ENCODE measurements at regions not wholly inside any gene's neighbourhood (a gene's known extent, or its start where the extent isn't known, plus 50 kb on each side); places are given as distances from the start of the nearest gene placed in this dataset.

DNA sequence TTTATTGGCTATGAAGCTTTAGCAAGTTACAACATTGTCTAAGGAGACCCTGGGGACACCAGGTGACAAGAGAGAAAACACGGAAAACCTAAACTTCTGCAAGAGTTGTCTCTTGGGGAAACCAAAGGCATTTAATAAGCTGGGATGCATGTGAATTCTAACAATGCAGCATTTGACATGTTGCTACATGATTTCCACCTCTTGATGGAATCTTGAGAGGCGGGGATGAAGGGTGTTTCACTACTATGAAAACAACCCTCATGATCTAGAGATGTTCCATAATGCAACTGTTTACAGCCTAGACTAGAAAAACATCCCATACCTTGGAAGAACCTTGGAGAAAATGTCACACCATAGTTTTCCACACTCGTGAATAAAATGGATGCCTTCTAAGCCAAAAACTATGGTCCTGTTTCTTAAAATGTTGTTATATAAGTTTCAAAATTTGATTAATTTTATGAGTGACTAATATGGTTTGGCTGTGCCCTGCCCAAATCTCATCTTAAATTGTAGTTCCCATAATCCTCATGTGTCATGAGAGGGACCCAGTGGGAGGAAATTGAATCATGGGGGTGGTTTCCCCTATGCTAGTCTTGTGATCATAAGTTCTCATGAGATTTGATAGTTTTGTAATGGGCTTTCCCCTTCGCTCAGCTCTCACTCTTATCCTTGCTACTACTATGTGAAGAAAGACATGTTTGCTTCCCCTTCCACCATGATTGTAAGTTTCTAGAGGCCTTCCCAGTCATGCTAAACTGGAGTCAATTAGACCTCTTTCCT, 164.6 kb downstream of the TNFSF13B start:
- Histone ChIP-seq H3K9ac (ENCODE audit: insufficient read depth in 1 of 2, low read depth in 2 of 2, low read length in 2 of 2) (no peak overlapping the region), H3K4me1 (replicated peaks in 1 of 2; ENCODE audit: control insufficient read depth in 2 of 2, insufficient read depth in 2 of 2, low read length in 2 of 2) (no peaks in the 10 kb centered on the region), H3K4me2 (ENCODE audit: insufficient read depth, low read length) (no peak overlapping the region), H3K9me1 (ENCODE audit: control insufficient read depth, insufficient read depth, low read length) (no peaks in the 10 kb centered on the region), H2AFZ (ENCODE audit: low read depth, low read length) (no peak overlapping the region), H3K27ac (ENCODE audit: extremely low read depth, low read depth, low read length) (no peak overlapping the region), H3K4me3 (no peak overlapping the region), H3K27me3 (ENCODE audit: control insufficient read depth in 2 of 2, insufficient read depth in 2 of 2, low read length in 2 of 2) (no peaks in the 10 kb centered on the region), H4K20me1 (replicated peaks; ENCODE audit: control insufficient read depth, insufficient read depth, low read length) (no peaks in the 10 kb centered on the region), H3K79me2 (ENCODE audit: control insufficient read depth, insufficient read depth, low read length) (no peaks in the 10 kb centered on the region), H3K9me3 (replicated peaks; ENCODE audit: control insufficient read depth, insufficient read depth, low read depth, low read length) (no peaks in the 10 kb centered on the region), H3K36me3 (ENCODE audit: control insufficient read depth, insufficient read depth, low read length) (no peaks in the 10 kb centered on the region)
- ChIA-PET POLR2A (no interaction called here), CTCF (ENCODE audit: low intra/inter-chr PET ratio) (no interaction called here)
- no TSS peak for BruUV-seq (replicated peaks)
- in situ Hi-C loops (cut with MboI): no loop called here
- 35% methylated on average over 4 of the region's 4 CpGs for WGBS (ENCODE audit: insufficient coverage, low coverage, missing lambda C conversion rate)
- ATAC-seq (no peak), DNase-seq (ENCODE audit: extremely low read depth in 1 of 4, low spot score in 3 of 4) (no peak), FAIRE-seq (no peak)
- intact Hi-C loops (cut with micrococcal nuclease): no loop called here
- TF ChIP-seq ZNF146 (CRISPR knock-in tag; IDR thresholded peaks at IDR 0.05; ENCODE audit: unreplicated experiment) (no peak), HES1 (IDR thresholded peaks at IDR 0.05; ENCODE audit: low read depth) (no peak), NONO (IDR thresholded peaks at IDR 0.05; ENCODE audit: low read depth in 2 of 2, low read length in 1 of 2) (no peak), CBX5 (IDR thresholded peaks at IDR 0.05; ENCODE audit: borderline replicate concordance, low read depth) (no peak), DDX20 (tag; IDR thresholded peaks at IDR 0.05; ENCODE audit: low read depth) (no peak), ZNF395 (CRISPR knock-in tag; IDR thresholded peaks at IDR 0.05) (no peak), L3MBTL2 (IDR thresholded peaks at IDR 0.05) (no peak), ZNF717 (CRISPR knock-in tag; IDR thresholded peaks at IDR 0.05) (no peak), CBX1 (IDR thresholded peaks at IDR 0.05; ENCODE audit: low read depth) (no peak), BHLHE40 (IDR thresholded peaks at IDR 0.05; ENCODE audit: low read length) (no peak), ZNF24 (IDR thresholded peaks at IDR 0.05) (no peak), ZNF511 (CRISPR knock-in tag; IDR thresholded peaks at IDR 0.05) (no peak), SIN3A (IDR thresholded peaks at IDR 0.05; ENCODE audit: borderline replicate concordance in 2 of 2, control insufficient read depth in 1 of 2, low read depth in 2 of 2, low read length in 2 of 2) (no peak), IRF2 (CRISPR knock-in tag; IDR thresholded peaks at IDR 0.05) (no peak), HMBOX1 (IDR thresholded peaks at IDR 0.05) (no peak), FUS (optimal IDR thresholded peaks at IDR 0.05; ENCODE audit: low read depth, low read length) (no peak)

Measured in K562 (cell line).